Endothelial cell of umbilical vein (primary cell): ENCODE measurements at regions not wholly inside any gene's neighbourhood (a gene's known extent, or its start where the extent isn't known, plus 50 kb on each side); places are given as distances from the start of the nearest gene placed in this dataset.

Source experiments
- BruUV-seq: library from RNA; stranded (reverse); fragments of 400-500 nt; replicated peaks from 2 replicates; lab custom pipeline; 2021; lab: Mats Ljungman, UMichigan
- CTCF ChIA-PET: fragments of 300-600, 350-600 bp; sonication (Branson Sonifier 250); formaldehyde crosslinking; loops from one replicate; lab custom pipeline; 2021; ENCODE audit warnings: antibody characterized with exemption, inconsistent platforms; lab: Charles Lee
- POLR2A ChIA-PET: fragments of 300-600, 350-600 bp; sonication (Branson Sonifier 250); formaldehyde crosslinking; loops from one replicate; lab custom pipeline; 2021; ENCODE audit warnings: antibody characterized with exemption, inconsistent platforms; lab: Charles Lee
- DNase-seq: peaks from one replicate; pipeline ENCODE4 v3.0.0-alpha.2; 2011; ENCODE audit warnings: low read depth, low spot score
- FAIRE-seq: peaks from 2 replicates; lab custom pipeline; 2011; peaks lifted over from hg19 to GRCh38; lab: Jason Lieb, UNC
- H2AFZ ChIP-seq: 2 replicates; pipeline ENCODE4 v1.6.0; 2012; ENCODE audit warnings: low read depth, low read length, control low read depth, inconsistent platforms
- H3K27ac ChIP-seq: 2 replicates; pipeline ENCODE4 v1.5.1; 2011; ENCODE audit warnings: low read depth, mild to moderate bottlenecking, control low read depth, low read length, moderate library complexity; ENCODE audit not compliant: insufficient read depth
- H3K27me3 ChIP-seq, 2 experiments: 2 replicates each; pipeline versions ENCODE4 v1.6.0 to v1.6.1; 2011; ENCODE audit warnings: low read length in 2 of 2, mixed read lengths in 1 of 2; ENCODE audit not compliant: control insufficient read depth in 2 of 2, insufficient read depth in 2 of 2
- H3K36me3 ChIP-seq, 2 experiments: 2 replicates in 1 of 2; 3 replicates in 1 of 2; pipeline ENCODE4 v1.5.1; 2011; ENCODE audit warnings: low read length in 2 of 2, mild to moderate bottlenecking in 1 of 2, moderate library complexity in 1 of 2; ENCODE audit not compliant: control insufficient read depth in 2 of 2, insufficient read depth in 2 of 2; ENCODE audit errors: extremely low read depth in 1 of 2
- H3K4me1 ChIP-seq: 3 replicates; pipeline ENCODE4 v1.5.1; 2011; ENCODE audit warnings: mild to moderate bottlenecking, low read length; ENCODE audit not compliant: control insufficient read depth, insufficient read depth; ENCODE audit errors: extremely low read depth
- H3K4me2 ChIP-seq: 2 replicates; pipeline ENCODE4 v1.6.1; 2011; ENCODE audit warnings: low read length, control low read depth, mixed read lengths; ENCODE audit not compliant: insufficient read depth
- H3K4me3 ChIP-seq, 3 experiments: fragments of 200-600 bp in 1 of 3; sonication (generic), shearing (Covaris generic) in 1 of 3; replicated peaks in 1 of 3; 2 replicates each; pipeline ENCODE4 v1.5.1; 2011 to 2016; ENCODE audit warnings: control low read depth in 3 of 3, low read length in 3 of 3, mild to moderate bottlenecking in 2 of 3, inconsistent platforms in 1 of 3, low read depth in 1 of 3, moderate library complexity in 1 of 3; ENCODE audit not compliant: insufficient read depth in 1 of 3
- H3K79me2 ChIP-seq: 2 replicates; pipeline ENCODE4 v1.6.0; 2012; ENCODE audit warnings: low read length, inconsistent platforms; ENCODE audit not compliant: control insufficient read depth, insufficient read depth
- H3K9ac ChIP-seq: replicated peaks from 2 replicates; pipeline ENCODE3; 2011; ENCODE audit warnings: low read length, control low read depth; ENCODE audit not compliant: insufficient read depth; ENCODE audit errors: extremely low read depth
- H3K9me1 ChIP-seq: replicated peaks from 3 replicates; pipeline ENCODE4 v1.6.0; 2011; ENCODE audit warnings: mild to moderate bottlenecking, low read length; ENCODE audit not compliant: control insufficient read depth, insufficient read depth; ENCODE audit errors: extremely low read depth
- H3K9me3 ChIP-seq: replicated peaks from 2 replicates; pipeline ENCODE4 v1.5.1; 2012; ENCODE audit warnings: low read length, inconsistent platforms; ENCODE audit not compliant: control insufficient read depth, insufficient read depth
- H4K20me1 ChIP-seq: replicated peaks from 2 replicates; pipeline ENCODE3; 2011; ENCODE audit warnings: mild to moderate bottlenecking, low read length; ENCODE audit not compliant: control insufficient read depth, insufficient read depth; ENCODE audit errors: extremely low read depth
- EZH2 ChIP-seq: IDR thresholded peaks from 2 replicates; pipeline ENCODE4 v1.6.1; 2012; ENCODE audit warnings: borderline replicate concordance, low read depth, mild to moderate bottlenecking, moderate library complexity, low read length, inconsistent platforms; ENCODE audit not compliant: severe bottlenecking
- FOS ChIP-seq: IDR thresholded peaks from 2 replicates; pipeline ENCODE4 v1.6.1; 2011; ENCODE audit warnings: mild to moderate bottlenecking, low read length, moderate library complexity, borderline replicate concordance; ENCODE audit not compliant: insufficient read depth
- GATA2 ChIP-seq: IDR thresholded peaks from 2 replicates; pipeline ENCODE4 v1.7.0; 2011; ENCODE audit warnings: low read depth, mild to moderate bottlenecking, moderate library complexity, mixed read lengths, low read length; ENCODE audit not compliant: insufficient read length, insufficient read depth
- JUN ChIP-seq: IDR thresholded peaks from 2 replicates; pipeline ENCODE4 v1.6.1; 2011; ENCODE audit warnings: borderline replicate concordance, low read depth; ENCODE audit not compliant: insufficient read length, insufficient read depth
- MYC ChIP-seq: IDR thresholded peaks from one replicate; pipeline ENCODE4 v1.6.1; 2011; ENCODE audit warnings: mild to moderate bottlenecking, low read depth, low read length
- POLR2A ChIP-seq: IDR thresholded peaks from 2 replicates; pipeline ENCODE4 v1.6.1; 2012; ENCODE audit warnings: low read depth, mild to moderate bottlenecking, control low read depth, low read length
- POLR2AphosphoS5 ChIP-seq: IDR thresholded peaks from 2 replicates; pipeline ENCODE4 v1.6.1; 2012; ENCODE audit warnings: low read depth, mild to moderate bottlenecking, control low read depth, low read length, moderate library complexity; ENCODE audit not compliant: insufficient read depth
- dilution Hi-C: fragments of 300-500 bp; cut with MboI; formaldehyde crosslinking; loops from one replicate; pipeline ENCODE4 v1.15.0; 2019; ENCODE audit warnings: low sequenced_read_pairs; ENCODE audit not compliant: extremely low pct_ligation_motif_present
- intact Hi-C: fragments of 100-400 bp; cut with micrococcal nuclease; formaldehyde crosslinking; loops from one replicate; pipeline ENCODE4 v1.10.0; 2022
- TF ChIP-seq, protein P1 (sequence below), 2 donors: IDR thresholded peaks; 1 replicate in 1 of 2; 2 replicates in 1 of 2; pipeline ENCODE4 v1.5.1; 2011; ENCODE audit warnings: low read length in 2 of 2, mild to moderate bottlenecking in 2 of 2, moderate library complexity in 2 of 2, control low read depth in 1 of 2, inconsistent platforms in 1 of 2, low read depth in 1 of 2; ENCODE audit not compliant: insufficient read depth in 1 of 2; ENCODE audit errors: extremely low read depth in 1 of 2
- TF ChIP-seq, protein P2 (sequence below): IDR thresholded peaks from 2 replicates; pipeline ENCODE4 v1.6.1; 2011; ENCODE audit not compliant: insufficient read depth, insufficient read length

DNA sequence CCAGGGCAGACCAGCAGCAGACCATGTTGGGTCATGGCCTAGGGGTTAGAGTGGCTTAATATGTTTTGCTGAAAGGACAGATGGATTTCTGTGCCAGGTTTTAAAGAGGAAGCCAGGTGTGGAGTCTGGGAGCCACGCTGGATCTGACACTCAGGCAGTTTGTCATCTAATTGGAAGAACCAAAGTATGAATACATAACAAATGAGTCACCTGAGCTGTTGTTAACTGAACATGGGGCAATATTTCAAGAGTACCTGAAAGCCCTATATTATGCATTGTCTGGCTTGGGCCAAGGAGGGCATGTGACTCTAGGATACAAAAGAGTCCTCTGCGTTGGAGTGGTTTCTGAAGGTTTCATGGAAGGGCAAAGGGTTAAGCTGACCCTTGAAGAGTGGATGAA lies 70.6 kb downstream of the LMO4 start:
- Histone ChIP-seq H3K27me3 (no peaks in the 10 kb centered on the region), H2AFZ (no peak overlapping the region), H3K4me2 (no peak overlapping the region), H3K9me3 (no peaks in the 10 kb centered on the region), H3K79me2 (no peaks in the 10 kb centered on the region), H3K27ac (no peak overlapping the region), H3K4me1 (no peaks in the 10 kb centered on the region), H4K20me1 (no peaks in the 10 kb centered on the region), H3K9me1 (no peaks in the 10 kb centered on the region), H3K36me3 (no peaks in the 10 kb centered on the region), H3K4me3 (no peak overlapping the region), H3K9ac (no peak overlapping the region)
- no TSS peak for BruUV-seq
- FAIRE-seq, result no peak
- DNase-seq, result no peak
- TF ChIP-seq EZH2, result no peak
- TF ChIP-seq, protein P1, sequence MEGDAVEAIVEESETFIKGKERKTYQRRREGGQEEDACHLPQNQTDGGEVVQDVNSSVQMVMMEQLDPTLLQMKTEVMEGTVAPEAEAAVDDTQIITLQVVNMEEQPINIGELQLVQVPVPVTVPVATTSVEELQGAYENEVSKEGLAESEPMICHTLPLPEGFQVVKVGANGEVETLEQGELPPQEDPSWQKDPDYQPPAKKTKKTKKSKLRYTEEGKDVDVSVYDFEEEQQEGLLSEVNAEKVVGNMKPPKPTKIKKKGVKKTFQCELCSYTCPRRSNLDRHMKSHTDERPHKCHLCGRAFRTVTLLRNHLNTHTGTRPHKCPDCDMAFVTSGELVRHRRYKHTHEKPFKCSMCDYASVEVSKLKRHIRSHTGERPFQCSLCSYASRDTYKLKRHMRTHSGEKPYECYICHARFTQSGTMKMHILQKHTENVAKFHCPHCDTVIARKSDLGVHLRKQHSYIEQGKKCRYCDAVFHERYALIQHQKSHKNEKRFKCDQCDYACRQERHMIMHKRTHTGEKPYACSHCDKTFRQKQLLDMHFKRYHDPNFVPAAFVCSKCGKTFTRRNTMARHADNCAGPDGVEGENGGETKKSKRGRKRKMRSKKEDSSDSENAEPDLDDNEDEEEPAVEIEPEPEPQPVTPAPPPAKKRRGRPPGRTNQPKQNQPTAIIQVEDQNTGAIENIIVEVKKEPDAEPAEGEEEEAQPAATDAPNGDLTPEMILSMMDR (IDR thresholded peaks at IDR 0.05; ENCODE audit: extremely low read depth in 1 of 2, insufficient read depth in 1 of 2, low read depth in 1 of 2, low read length in 2 of 2), result no peak
- no peak for TF ChIP-seq FOS
- TF ChIP-seq POLR2AphosphoS5, result no peak
- TF ChIP-seq MYC, result no peak
- TF ChIP-seq POLR2A, result no peak
- no peak for TF ChIP-seq GATA2
- TF ChIP-seq, protein P2, sequence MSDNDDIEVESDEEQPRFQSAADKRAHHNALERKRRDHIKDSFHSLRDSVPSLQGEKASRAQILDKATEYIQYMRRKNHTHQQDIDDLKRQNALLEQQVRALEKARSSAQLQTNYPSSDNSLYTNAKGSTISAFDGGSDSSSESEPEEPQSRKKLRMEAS, result no peak
- no peak for TF ChIP-seq JUN
- POLR2A ChIA-PET, result no interaction called here
- intact Hi-C loops, result no loop called here
- dilution Hi-C loops, result no loop called here
- CTCF ChIA-PET, result no interaction called here
